HG03439 (cell line): ENCODE measurements at regions not wholly inside any gene's neighbourhood (a gene's known extent, or its start where the extent isn't known, plus 50 kb on each side); places are given as distances from the start of the nearest gene placed in this dataset.

ENCODE experiments used
- ATAC-seq: cut with Tn5 transposase; IDR thresholded peaks from one replicate; pipeline ENCODE4 v1.9.1; 2021; ENCODE audit warnings: mild to moderate bottlenecking, moderate library complexity; ENCODE audit not compliant: unreplicated experiment

GRCh38 chr12:107223821-107224220, 130.5 kb upstream of the CRY1 start:
- ATAC-seq, result no peak

DNA sequence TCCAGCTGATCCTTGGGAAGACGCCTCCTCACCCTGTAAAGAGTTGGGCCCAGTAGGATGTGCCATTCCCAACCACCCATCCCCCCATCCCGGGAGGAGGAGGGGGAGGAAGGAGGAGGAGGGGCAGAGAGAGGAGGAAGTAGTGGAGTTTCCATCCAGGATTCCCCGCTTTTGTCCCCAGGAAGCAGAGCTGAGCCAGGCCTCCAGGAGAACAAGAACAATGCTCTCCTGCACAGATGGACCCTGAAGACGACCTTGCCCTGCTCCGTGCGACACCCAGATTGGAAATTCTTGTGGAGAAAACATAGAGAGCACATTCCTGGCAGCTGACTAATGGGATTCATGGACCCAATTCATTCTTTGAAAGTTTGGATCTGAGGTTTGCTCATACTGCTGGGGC, 132.3 kb upstream of the CRY1 start:
- ATAC-seq, result no peak

DNA sequence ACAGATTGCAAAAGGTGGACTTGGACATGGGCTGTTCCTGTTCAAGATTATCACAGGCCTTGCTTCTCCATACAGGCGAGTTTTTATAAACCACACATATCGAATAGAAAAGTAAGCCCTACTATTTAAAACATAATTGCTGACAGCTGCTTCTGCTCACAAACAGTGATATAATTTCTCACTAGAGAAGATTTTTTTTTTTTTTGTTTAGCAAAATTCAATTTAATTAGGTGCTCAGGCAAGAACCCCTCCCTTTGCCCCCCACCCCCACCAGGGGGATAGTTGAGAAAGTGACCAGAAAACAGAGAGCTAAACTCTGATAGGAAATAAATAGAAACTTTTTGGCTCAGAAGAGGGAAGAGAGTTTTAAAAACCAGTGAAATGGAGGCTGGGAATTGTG, 132.8 kb upstream of the CRY1 start:
- no peak for ATAC-seq

GRCh38 chr12:107228076-107228475, 134.7 kb upstream of the CRY1 start:
- ATAC-seq, result no peak

DNA sequence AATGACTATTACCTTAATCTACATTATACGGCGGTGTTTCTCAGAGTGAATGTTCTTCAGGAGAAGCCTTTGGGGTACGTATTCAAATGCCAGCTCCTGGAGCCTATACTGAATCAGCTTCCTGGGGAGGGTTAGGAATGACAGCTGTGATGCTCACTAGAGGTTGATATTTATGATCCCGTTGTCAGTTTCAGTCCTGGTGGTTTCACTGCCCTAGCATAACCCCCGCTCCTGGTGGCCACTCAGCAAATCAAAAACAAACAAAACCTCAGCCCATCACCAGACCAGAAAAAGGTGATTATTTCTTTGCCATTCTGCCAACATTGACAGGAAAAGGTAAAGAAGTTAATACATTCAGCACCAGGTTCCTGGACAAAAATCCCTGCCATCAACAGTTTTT, 136.5 kb upstream of the CRY1 start:
- no peak for ATAC-seq

- no peak for ATAC-seq
Observed at GRCh38 chr12:107231303-107231702, 138.0 kb upstream of the CRY1 start.

DNA sequence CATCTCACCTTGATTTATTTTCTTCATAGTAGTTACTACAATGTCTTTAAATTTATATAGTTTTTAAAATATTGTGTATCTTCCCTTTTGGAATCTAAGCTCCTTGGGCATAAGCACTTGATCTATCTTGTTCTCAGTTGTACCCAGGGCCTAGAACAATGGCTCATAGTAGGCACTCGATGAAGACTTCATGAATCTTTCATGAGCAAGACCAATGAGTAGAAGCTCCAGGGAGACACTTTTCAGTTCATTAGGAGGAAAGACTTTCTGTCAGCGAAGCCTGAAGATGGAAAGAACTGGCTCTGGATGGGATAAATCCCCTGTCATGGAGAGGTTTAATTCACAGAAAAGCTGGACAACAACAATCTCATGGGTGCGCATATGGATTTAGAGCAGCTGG, 140.2 kb upstream of the CRY1 start:
- ATAC-seq, result no peak

GRCh38 chr12:107235600-107235999, 142.3 kb upstream of the CRY1 start:
- no peak for ATAC-seq

DNA sequence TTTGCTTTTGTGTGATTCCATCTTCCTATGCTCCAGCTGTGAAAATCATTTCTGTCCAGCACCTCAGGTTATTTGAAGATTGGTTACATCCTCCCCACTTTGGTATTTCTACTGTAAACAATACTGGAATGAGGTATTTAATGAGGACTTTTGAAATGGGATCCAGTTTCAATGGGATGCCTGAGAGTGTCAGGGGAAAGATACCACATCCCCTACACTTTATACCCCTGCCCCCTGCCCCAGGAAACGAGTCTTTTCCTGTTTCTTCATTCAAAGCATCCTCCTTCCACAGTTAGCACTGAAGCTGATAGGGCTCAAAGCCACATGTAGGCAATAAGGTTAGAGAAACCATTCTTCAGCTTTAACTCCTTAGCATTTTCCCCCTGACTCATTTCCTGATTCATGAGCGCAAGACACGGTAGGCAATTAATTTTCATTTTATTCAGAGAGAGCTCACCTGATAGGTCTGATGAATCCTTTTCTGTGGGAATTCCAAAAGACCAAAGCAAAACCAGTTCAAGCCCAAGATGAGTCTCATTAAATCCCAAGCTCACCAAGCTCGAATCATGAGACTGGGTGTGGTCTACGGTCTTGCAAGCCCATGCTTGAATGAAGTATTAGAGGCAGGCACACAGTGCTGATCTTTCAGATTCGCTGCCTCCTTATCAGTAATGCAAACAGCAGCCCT, 143.6 kb upstream of the CRY1 start:
- no peak for ATAC-seq

- ATAC-seq, result no peak
Observed at GRCh38 chr12:107238296-107238695, 144.9 kb upstream of the CRY1 start.

GRCh38 chr12:107241411-107241810, 148.1 kb upstream of the CRY1 start:
- no peak for ATAC-seq

DNA sequence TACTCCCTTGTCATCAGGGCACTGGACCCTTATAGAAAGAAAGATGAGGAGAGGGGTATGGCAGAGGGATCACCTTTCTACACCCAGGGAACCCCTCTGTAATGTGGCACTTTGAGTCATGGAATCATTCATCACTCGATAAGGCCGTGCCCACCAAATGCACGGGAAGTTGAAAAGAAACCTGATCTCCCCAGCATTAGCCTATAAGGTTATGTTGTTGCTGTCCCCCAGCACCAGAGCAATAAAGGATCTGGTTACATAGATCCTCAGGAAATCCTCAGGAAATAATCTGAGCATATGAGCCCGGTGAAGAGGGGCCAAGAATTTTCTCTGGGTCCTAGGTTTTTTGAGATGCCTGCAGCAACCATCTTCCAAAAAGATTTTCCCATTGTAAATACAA, 148.8 kb upstream of the CRY1 start:
- ATAC-seq, result no peak

DNA sequence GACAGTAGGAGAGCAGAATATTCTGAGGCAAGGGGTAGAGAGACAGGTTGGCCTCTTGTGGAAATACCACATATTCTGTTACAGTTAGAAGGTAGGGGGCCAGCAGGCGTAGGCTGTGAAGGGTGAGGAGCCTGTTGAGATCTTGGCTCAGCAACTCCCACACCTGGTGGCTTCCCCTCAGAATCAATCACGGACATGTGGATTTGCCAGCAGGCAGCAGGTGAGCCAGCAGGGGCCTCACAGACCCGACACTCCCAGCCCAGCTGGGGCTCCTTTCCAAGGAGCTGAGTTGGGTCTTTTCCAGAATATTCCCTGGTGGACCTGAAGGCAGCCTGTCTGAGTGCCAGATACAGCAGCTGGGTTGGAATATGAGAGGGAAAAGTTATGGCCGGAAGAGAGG, 150.0 kb upstream of the CRY1 start:
- ATAC-seq, result no peak

DNA sequence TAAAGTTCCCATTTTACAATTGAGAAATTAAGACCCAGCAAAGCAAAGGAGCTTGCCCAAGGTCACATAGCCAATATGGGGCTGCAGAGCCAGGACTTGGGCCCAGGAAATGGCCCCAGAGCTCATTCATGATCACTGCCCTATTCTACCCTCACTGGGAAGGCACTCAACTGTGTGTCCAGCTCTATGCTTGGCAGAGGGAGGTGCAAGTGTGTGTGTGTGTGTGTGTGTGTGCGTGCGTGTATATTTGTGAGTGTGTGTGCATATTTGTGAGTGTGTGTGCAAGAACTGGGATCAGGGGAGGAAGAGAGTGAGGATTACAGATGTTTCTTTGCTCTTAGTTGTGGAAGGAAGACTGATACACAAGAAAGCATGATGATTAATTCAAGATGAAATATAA, 151.2 kb upstream of the CRY1 start:
- ATAC-seq, result no peak

- no peak for ATAC-seq
Observed at GRCh38 chr12:107247650-107248049, 154.3 kb upstream of the CRY1 start.

- no peak for ATAC-seq
Observed at GRCh38 chr12:107248187-107248586, 154.8 kb upstream of the CRY1 start.

- ATAC-seq, result no peak
Observed at GRCh38 chr12:107251288-107251687, 157.9 kb upstream of the CRY1 start.

GRCh38 chr12:107253361-107253760, 160.0 kb upstream of the CRY1 start:
- ATAC-seq, result no peak

- no peak for ATAC-seq
Observed at GRCh38 chr12:107254258-107254856, 161.0 kb upstream of the CRY1 start.

- ATAC-seq, result no peak
Observed at GRCh38 chr12:107258780-107259179, 165.4 kb upstream of the CRY1 start.

DNA sequence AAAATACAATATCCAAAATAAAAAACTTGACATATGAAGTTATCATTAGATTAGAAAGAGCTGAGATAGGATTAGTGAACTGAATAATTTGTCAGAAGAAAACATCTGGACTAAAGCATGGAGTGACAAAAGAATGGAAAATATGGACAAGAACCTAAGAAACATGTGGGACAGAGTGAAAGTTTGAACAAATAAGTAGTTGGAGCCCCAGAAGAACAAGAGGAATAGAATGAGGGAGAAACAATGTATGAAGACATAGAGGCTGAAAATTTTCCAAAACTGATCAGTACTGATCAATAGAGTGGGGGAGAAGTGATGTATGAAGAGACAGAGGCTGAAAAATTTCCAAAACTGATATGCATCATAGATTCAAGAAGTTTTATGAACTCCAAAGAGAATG, 170.6 kb upstream of the CRY1 start:
- no peak for ATAC-seq

DNA sequence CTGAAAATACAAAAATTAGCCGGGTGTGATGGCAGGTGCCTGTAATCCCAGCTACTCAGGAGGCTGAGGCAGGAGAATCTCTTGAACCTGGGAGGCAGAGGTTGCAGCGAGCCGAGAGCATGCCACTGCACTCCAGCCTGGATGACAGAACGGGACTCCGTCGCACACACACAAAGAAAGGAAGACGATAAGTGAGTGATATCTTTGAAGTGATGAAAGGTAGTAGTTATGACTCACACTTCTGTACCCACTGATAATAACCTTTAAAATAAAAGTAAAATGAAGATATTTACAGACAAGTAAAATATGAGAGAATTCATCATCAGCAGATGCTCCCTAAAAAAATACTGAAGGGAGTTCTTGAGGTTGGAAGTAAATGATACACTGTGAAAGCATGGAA, 171.3 kb upstream of the CRY1 start:
- ATAC-seq, result no peak

DNA sequence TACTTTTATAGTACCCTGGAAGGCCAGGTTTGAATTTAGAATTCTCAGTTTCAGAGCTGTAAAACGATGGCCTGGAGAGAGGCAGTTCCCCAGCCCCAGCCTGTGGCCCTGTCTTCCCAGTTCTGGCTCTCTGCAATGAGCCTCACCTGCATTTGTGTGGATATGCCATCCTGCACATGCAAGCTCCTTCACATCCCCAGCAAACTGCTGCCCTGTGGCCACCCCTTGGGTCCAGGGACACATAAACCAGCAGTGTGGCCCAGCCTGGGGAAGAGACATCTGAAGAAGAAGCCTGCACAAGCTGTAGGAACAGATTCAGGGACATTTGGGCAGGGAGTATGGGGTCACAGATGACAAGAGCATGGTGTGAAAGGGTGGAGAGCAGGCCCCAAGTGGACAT, 174.3 kb upstream of the CRY1 start:
- no peak for ATAC-seq
